Testis (tissue), 2 donors: ENCODE measurements at regions not wholly inside any gene's neighbourhood (a gene's known extent, or its start where the extent isn't known, plus 50 kb on each side); places are given as distances from the start of the nearest gene placed in this dataset.
A peak's percentile ranks its signal among the peaks of the same experiment; 100 is the strongest.

ENCODE experiments used
- DNase-seq: peaks from one replicate; pipeline ENCODE4 v3.0.0-alpha.2; 2019
- H3K27ac ChIP-seq, 2 donors: fragments of 200-600 bp; sonication (generic); one replicate each; pipeline ENCODE4 v1.5.1; 2019
- H3K27me3 ChIP-seq: fragments of 200-600 bp; sonication (generic); one replicate; pipeline ENCODE4 v1.5.1; 2019
- H3K36me3 ChIP-seq: fragments of 200-600 bp; sonication (generic); one replicate; pipeline ENCODE4 v1.5.1; 2017; ENCODE audit warnings: low read depth; ENCODE audit errors: missing control alignments
- H3K4me1 ChIP-seq: fragments of 200-600 bp; sonication (generic); one replicate; pipeline ENCODE4 v1.5.1; 2019
- H3K4me3 ChIP-seq, 2 donors: fragments of 200-600 bp; sonication (generic); one replicate each; pipeline ENCODE4 v1.5.1; 2017 to 2019
- H3K9me3 ChIP-seq: fragments of 200-600 bp; sonication (generic); one replicate; pipeline ENCODE4 v1.5.1; 2017
- CTCF ChIP-seq, 3 experiments: fragments of 450-650 bp in 2 of 3; fragments of 200-600 bp in 1 of 3; sonication (generic) in 1 of 3; IDR thresholded peaks; one replicate each; pipeline ENCODE4 v1.5.1; 2016 to 2019; ENCODE audit warnings: antibody characterized with exemption in 3 of 3, mild to moderate bottlenecking in 2 of 3, moderate library complexity in 1 of 3
- POLR2A ChIP-seq: fragments of 450-650 bp; IDR thresholded peaks from one replicate; pipeline ENCODE4 v1.6.1; 2017; ENCODE audit warnings: antibody characterized with exemption, mild to moderate bottlenecking, moderate library complexity
- WGBS, 2 donors: methylation state at CpG; one replicate each; pipeline ENCODE4 v1.1.5; 2018; 5-methylcytosine and 5-hydroxymethylcytosine counted together
- intact Hi-C: fragments of 100-400 bp; cut with DNase I; formaldehyde crosslinking; loops from one replicate; pipeline ENCODE4 v1.15.1; 2023; ENCODE audit warnings: low total_unique reads

- intact Hi-C loops, result no loop called here
- TF ChIP-seq POLR2A, result no peak
- TF ChIP-seq CTCF (IDR thresholded peaks at IDR 0.05), result no peak
- Histone ChIP-seq H3K36me3 (no peaks in the 10 kb centered on the region), H3K27me3 (no peaks in the 10 kb centered on the region), H3K4me1 (peaks cover 17% of the 10 kb centered on the region), H3K9me3 (no peaks in the 10 kb centered on the region), H3K4me3 (no peak overlapping the region), H3K27ac (no peak overlapping the region)
- 87 to 90% methylated on average over 13 of the region's 13 CpGs for WGBS, 2 donors
- DNase-seq, result no peak
Observed at GRCh38 chr2:196230061-196230854, 58.9 kb upstream of the STK17B start.

- H3K36me3 ChIP-seq, result no peaks in the 10 kb centered on the region
- peaks cover 9% of the 10 kb centered on the region for H3K4me1 ChIP-seq
- intact Hi-C loops, result no loop called here
- H3K4me3 ChIP-seq, result no peak overlapping the region
- no peaks in the 10 kb centered on the region for H3K27me3 ChIP-seq
- peak overlapping the region in 1 of 2 donors; percentile 21 for H3K27ac ChIP-seq
- no peaks in the 10 kb centered on the region for H3K9me3 ChIP-seq
- no peak for TF ChIP-seq POLR2A
- TF ChIP-seq CTCF (IDR thresholded peaks at IDR 0.05), result no peak
- DNase-seq, result no peak
- 60 to 78% methylated on average over 5 of the region's 5 CpGs for WGBS, 2 donors
Observed at GRCh38 chr2:196233021-196233804, 61.8 kb upstream of the STK17B start.

GRCh38 chr2:196233805-196234475 is 62.6 kb upstream of the STK17B start:
- H3K27ac ChIP-seq, result peak overlapping the region in 1 of 2 donors; percentile 21
- H3K27me3 ChIP-seq, result no peaks in the 10 kb centered on the region
- H3K4me1 ChIP-seq, result peaks cover 9% of the 10 kb centered on the region
- 60 to 77% methylated on average over 4 of the region's 4 CpGs for WGBS, 2 donors
- H3K9me3 ChIP-seq, result no peaks in the 10 kb centered on the region
- H3K36me3 ChIP-seq, result no peaks in the 10 kb centered on the region
- intact Hi-C loops, result no loop called here
- no peak for DNase-seq
- TF ChIP-seq POLR2A (no peak), CTCF (IDR thresholded peaks at IDR 0.05) (no peak)
- H3K4me3 ChIP-seq, result no peak overlapping the region

GRCh38 chr2:196234672-196235071 is 63.3 kb upstream of the STK17B start:
- no peak for DNase-seq

More at GRCh38 chr2:196234672-196235071, 63.3 kb upstream of the STK17B start:
- intact Hi-C loops, result no loop called here
- H3K27ac ChIP-seq, result no peak overlapping the region
- no peaks in the 10 kb centered on the region for H3K36me3 ChIP-seq
- TF ChIP-seq CTCF (IDR thresholded peaks at IDR 0.05) (no peak), POLR2A (no peak)
- no peak overlapping the region for H3K4me3 ChIP-seq
- H3K27me3 ChIP-seq, result no peaks in the 10 kb centered on the region
- WGBS, 2 donors, result 88 to 96% methylated on average over 4 of the region's 4 CpGs
- peaks cover 9% of the 10 kb centered on the region for H3K4me1 ChIP-seq
- H3K9me3 ChIP-seq, result no peaks in the 10 kb centered on the region
